Left lobe of liver (tissue), 2 donors: ENCODE measurements at regions not wholly inside any gene's neighbourhood (a gene's known extent, or its start where the extent isn't known, plus 50 kb on each side); places are given as distances from the start of the nearest gene placed in this dataset.

ENCODE experiments used
- ATAC-seq: fragments of 200-7000 bp; cut with Tn5 transposase; one replicate; pipeline ENCODE4 v1.9.1; 2020; ENCODE audit warnings: mild to moderate bottlenecking, moderate library complexity
- DNase-seq: peaks from one replicate; pipeline ENCODE4 v3.0.0-alpha.2; 2020; ENCODE audit warnings: low spot score
- donor health status: DM: no; HTN: no; CAD: no; lungs with moderate emphysema.
- donor health status: DM: no; HTN: yes; CAD: no.

GRCh38 chr2:177340158-177340557 lies 52.4 kb upstream of the AGPS start:
- no peak for ATAC-seq
- no peak for DNase-seq

- DNase-seq (no peak), ATAC-seq (no peak)
Measured at GRCh38 chr2:177342736-177343135, 49.8 kb upstream of the AGPS start.
